ENCODE measurements at regions not wholly inside any gene's neighbourhood (a gene's known extent, or its start where the extent isn't known, plus 50 kb on each side); places are given as distances from the start of the nearest gene placed in this dataset.
"Not testable (repeated sequence)": the region's sequence is repeated elsewhere in the genome, so short reads cannot be mapped to it uniquely, and the experiment has no call there.

DNA sequence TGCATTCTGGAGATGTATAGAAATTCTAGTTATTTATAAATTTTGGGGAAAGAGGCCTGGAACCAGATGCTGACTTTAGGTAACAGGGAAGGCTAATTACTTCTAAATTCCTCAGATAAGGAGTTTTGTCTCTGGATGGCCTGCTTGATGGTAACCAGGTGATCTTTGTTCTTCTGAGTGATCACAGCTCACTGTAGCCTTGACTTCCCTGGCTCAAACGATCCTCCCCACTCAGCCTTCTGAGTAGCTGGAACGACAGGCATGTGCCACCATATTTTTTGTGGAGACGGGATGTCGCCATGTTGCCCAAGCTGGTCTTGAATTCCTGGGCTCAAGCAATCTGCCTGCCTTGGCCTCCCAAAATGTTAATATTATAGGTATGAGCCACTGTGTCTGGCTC, 54.4 kb upstream of the MSH6 start:
- no peak for DNase-seq

DNA sequence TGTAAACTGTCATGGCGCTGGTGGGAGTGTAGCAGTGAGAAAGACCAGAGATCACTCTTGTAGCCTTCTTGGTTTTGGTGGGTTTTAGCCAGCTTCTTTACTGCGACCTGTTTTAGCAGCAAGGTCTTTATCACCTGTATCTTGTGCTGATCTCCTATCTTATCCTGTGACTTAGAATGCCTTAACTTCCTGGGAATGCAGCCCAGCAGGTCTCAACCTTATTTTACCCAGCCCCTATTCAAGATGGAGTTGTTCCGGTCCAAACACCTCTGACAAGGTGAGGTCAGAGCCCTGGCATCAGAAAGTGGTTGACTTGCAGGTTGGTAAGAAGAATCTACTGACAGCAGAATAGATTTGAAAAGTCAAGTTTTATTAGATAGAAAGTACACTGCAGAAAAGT, 55.0 kb upstream of the MSH6 start:
- DNase-seq = no peak

DNA sequence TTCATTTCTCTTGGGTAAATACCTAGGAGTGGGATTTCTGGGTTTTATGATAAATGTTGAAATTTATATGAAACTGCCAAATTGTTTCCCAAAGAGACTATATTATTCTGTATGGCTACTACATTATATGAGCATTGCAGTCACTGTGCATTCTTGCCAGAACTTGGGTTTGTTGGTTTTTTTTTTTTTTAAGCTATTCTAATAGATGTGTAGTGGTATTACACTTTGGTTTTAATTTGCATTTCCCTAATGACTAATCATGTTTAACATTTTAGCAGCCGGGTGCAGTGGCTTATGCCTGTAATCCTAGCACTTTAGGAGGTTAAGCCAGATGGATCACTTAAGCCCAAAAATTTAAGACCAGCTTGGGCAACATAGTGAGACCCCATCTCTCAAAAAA, 56.0 kb upstream of the MSH6 start:
- DNase-seq = not testable (repeated sequence)

DNA sequence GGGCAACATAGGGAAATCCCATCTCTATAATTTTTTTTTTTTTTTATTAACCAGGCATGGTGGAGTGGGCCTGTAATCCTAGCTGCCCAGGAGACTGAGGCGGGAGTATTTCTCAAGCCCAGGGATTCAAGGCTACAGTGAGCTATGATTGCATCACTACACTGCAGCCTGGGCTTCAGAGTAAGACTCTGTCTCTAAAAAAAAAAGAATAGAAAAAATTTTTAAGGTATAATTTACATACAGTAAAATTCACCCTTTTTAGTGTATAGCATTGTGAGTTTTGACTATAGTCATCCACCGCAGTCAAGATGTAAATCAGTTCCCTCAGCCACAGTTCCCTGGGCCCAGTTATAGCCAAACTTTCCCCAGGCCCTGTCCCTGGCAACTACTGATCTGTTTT, 57.1 kb upstream of the MSH6 start:
- no peak for DNase-seq

DNA sequence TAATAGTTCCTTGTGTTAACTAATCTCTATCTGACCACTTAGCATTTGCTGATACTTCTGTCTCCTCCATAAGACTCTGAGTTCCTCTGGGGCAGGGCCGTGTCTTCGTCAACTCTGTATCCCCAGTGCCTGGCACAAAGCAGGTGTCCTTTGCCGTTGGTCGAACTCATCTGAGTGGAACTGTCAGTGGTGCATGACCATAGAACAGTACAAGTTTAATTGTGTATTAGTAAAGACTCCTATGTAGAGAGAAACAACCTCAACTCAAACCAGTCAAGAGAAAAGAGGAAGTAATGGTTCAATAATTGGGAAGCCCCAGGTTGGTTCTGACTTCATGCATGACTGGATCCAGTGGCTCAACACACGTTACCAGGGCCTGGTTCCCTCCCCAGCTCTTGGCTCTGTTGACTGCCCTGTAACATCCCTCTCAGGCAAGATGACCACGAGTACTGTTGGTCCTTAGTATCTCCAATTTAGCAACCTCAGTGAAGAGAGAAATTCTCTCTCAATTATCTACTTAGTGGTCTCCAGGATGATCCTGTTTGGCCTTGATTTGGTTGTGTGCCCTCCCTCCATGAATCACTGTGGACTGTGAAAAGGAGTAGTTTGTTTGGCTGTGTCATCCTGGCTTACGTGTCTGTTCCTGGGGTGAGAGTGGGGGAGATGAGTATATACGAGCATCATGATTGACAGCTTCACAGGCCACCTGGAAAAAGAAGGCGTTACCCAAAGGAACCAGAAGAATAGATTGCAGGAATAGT, 58.5 kb upstream of the MSH6 start:
- DNase-seq = peak; percentile 57

DNA sequence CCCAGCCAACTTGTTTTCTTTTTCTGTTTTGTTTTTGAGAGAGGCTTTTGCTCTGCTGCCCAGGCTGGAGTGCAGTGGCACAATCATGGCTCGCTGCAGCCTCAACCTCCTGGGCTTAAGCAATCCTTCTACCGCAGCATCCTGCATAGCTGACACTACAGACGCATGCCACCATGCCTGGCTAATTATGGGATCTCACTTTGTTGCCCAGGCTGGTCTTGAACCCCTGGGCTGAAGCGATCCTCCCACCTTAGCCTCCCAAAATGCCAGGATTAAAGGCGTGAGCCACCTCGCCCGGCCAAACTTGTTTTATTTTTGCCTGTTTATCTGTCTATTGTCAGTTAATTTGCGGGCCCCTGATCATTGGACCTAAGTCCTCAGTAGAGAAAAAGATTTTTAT, 61.6 kb upstream of the MSH6 start:
- DNase-seq = no peak

DNA sequence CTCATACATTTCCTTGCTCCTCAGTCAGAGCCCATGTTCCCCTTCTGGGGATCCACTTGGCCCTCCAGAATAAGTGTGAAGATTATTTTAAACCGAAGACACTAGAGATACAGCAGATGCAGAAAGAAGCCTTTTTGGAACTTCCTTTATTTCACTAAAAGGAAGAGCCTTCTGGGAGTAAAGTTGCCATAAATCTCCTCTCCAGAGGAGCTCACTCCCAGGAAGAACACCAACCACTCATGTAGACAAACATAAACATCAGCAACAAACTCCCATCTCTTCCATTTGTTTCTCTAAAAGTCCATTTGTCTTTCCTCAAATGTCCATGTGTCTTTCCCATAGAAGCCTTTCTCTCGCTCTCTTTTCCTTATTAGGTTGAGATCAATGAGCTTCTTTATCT, 62.4 kb upstream of the MSH6 start:
- DNase-seq = no peak

DNA sequence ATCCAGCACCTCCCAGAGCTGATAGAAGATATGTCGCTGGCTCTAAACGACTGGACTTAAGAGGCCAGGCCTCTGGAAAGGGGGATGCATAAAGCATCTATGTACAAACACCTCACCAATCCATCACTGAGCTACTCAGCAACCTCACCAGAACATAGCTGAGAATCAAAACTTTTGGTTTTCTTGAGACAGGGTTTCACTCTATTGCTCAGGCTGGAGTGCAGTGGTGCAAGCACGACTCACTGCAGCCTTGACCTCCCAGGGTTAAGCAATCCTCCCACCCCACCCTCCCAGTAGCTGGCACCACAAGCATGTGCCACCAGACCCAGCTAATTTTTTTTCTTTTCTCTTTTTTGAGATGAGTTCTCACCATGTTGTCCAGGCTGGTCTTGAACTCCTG, 62.9 kb upstream of the MSH6 start:
- DNase-seq = no peak

DNA sequence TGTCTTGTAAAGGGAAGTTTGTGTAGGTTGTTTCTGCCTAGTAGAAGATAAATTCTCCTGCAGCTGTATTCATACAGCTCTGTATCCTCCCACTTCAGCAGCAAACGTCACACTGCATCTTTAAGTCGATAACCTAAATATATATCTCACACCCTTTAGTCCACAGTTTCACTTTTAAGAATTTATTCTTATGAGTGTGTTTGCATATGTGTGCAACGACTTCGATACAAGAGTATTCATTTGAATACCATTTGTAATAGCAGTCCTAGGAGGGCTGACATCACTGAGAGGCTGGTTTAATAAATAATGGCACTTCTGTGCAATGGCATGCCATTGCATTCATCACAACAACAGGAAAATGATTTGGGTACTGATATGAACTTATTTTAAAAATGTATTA, 63.8 kb upstream of the MSH6 start:
- DNase-seq = no peak

DNA sequence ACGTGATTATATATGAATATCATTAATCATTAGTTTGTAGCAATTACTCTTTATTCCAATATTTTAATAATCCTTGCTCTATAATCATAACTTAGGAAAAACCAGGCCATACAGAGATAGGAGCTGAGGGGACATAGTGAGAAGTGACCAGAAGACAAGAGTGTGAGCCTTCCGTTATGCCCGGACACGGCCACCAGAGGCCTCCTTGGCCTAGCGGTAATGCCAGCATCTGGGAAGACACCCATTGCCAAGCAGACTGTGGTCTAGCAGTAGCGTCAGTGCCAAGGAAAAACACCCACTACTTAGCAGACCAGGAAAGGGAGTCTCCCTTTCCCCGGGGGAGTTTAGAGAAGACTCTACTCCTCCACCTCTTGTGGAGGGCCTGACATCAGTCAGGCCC, 66.6 kb upstream of the MSH6 start:
- DNase-seq = not testable (repeated sequence)

DNA sequence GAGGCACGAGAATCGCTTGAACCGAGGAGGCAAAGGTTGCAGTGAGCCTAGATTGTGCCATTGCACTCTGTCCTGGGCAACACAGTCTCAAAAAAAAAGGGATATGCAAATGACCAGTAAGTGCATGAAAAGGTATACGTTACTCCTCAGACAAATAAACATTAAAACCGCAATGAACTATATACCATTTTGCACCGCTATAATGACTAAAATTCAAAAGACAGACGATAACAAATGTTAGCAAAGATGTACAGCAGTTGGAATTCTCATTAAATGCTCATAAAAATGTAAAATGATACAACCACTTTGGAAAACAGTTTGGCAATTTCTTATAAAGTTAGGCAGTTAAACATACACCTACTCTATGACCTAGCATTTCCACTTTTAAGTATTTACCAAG, 67.4 kb upstream of the MSH6 start:
- DNase-seq = no peak

DNA sequence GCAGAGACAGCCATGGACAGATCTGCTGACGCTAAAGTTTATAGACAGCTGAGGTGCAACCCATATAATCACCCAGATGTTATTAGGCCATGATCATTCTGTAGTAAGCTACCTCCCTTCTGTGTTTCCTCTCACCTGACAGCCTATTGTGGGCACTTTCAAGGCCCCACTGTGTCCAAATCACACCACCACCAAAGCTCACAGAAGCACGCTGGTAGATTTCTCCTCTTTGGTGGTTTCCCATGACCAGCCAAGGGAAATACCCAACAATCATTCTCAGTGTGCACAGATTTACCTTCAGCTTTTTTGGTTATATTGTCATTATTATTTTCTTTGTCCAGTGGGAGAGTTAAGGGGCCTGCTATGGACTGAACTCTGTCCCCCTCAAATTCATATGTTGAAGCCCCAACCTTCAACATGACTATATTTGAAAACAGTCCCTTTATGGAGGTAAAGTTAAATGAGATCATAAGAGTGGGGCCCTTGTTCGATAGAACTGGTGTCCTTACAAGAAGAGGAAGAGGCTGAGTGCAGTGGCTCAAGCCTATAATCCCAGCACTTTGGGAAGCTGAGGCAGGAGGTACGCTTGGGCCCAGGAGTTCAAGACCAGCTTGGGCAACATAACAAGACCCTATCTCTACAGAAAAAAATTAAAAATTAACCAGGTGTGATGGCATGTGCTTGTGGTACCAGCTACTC, 74.0 kb upstream of the MSH6 start:
- DNase-seq = no peak

DNA sequence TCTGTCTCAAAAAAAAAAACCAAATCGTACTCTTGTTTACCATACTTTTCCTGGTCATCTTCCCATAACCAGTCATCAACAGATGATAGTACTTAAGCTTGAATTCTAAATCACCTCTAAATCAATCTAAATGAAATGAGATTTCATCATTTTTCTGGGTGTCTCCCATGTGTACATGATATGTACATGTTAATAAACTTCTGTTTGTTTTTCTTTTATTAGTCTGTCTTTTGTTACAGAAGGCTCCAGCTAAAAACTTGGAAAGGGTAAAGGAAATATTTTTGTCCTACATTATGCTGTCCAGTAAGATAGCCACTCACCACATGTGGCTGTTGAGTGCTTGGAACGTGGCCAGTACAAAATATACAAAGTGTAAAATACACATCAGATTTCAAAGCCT, 78.7 kb upstream of the MSH6 start:
- DNase-seq = no peak

DNA sequence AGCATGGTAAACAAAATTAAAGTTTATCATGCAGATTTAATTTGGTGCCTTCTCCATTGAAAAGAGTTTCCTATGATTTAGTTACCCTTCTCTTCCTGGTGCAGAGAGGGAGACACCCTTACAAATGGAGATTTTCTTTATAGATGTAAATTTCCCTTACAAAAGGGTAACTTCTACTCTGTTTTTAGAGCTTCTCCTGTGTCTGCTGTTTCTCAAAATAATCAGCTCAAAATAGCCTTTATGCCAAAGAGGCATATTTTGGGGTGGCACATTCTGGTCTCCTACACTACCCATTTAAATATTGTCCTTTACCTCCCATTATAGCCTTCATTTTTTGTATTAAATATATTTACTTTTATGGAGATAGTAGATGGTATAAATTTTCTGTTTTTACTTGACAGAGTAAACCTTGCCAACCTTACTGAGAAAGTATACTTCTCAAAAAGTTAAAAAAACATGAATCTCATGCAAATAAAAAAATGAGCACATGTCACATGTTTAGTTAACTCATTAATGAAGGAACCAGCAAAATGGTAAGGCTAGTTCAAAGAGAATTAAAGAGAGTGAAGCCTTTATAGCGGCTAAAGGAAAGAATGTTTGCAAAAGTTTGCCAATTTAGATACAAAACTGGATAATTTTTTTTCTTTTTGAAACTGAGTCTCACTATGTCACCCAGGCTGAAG, 83.3 kb upstream of the MSH6 start:
- no peak for DNase-seq

DNA sequence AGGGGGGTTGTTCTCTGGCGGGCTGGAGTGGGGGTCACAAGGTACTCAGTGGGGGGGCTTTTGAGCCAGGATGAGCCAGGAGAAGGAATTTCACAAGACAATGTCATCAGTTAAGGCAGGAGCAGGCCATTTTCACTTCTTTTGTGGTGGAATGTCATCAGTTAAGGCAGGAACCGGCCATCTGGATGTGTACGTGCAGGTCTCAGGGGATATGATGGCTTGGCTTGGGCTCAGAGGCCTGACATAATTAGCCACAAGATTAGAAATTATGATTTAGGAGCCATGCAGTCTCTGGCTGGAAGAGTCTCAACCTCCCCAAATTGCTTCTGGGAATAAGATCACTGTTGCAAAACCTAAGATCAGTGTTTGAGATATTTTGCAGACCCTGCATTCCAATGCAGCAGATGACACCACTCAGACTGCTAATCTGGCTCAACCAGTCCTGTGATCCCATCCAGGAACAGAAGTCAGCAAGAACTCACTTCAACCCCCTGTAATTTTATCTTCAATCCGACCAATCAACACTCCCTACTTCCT, 84.4 kb upstream of the MSH6 start:
- DNase-seq = not testable (repeated sequence)

DNA sequence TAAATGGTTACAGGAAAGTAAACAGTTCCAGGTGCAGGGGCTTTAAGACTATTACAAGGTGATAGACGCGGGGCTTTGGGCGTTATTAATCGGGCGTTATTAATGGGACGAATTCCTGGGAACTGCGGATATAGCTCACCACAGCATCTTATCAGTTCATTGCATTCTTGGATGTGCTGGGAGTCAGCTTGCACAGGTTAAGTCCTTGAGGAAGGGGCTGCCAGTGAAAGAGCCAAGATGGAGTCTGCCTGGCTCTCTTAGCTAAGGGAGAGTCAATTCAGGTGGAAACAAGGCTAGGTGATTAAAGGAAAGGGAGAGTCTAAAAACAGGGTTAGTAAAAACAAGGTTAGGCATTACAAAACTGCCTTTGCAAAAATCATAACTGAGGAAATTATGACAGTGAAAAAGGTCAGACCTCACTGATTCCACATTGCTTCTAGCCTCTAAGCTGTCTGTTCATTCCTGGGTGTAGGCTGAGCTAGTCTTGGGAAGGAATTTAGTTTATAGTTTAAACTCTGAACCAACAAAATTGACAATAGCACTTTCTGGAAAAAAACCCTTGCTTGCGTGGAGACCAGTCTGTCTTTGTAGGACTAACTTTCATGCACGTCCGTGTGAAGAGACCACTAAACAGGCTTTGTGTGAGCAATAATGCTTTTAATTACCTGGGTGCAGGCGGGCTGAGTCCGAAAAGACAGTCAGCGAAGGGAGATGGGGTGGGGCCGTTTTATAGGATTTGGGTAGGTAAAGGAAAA, 85.1 kb upstream of the MSH6 start:
- not testable (repeated sequence) for DNase-seq

DNA sequence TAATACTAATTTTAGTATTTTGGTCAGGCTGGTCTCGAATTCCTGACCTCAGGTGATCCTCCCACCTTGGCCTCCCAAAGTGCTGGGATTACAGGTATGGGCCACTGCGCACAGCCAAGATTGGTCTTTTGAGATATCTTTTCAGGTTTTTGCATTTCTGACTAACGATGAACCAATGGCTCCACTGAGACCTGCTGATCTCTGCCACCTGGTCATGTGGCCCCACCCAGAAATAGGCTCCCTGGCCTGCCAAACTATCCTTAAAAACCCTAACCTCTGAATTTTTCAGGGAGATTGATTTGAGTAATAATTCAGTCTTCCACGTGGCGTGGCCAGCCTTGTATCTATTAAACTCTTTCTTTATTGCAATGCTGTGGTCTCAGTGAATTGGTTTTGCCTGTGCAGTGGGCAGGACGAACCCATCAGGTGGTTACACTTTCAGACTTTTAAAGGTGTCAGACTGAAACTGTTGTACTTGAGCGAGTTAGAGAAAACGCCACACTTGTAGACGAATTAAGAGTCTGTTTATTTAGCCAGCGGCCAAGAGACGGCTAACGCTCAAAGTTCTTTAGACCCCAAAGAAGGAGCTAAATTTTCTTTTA, 85.8 kb upstream of the MSH6 start:
- DNase-seq = no peak

DNA sequence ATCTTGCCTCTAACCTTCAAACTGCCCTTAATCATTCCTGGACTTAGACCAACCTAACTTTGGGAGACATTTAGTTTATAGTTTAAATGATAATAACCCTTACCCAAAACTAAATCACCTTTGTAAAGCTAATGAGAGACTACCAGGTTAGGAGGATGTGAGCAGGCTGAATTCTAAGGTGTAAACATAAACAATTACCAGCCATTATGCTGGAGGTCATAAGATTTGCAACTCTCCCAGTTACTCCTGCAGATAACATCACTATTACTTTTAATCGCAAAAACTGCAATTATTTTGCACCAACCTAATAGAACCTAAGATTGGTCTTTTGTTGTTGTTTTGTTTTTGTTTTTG, 86.5 kb upstream of the MSH6 start:
- DNase-seq = no peak

DNA sequence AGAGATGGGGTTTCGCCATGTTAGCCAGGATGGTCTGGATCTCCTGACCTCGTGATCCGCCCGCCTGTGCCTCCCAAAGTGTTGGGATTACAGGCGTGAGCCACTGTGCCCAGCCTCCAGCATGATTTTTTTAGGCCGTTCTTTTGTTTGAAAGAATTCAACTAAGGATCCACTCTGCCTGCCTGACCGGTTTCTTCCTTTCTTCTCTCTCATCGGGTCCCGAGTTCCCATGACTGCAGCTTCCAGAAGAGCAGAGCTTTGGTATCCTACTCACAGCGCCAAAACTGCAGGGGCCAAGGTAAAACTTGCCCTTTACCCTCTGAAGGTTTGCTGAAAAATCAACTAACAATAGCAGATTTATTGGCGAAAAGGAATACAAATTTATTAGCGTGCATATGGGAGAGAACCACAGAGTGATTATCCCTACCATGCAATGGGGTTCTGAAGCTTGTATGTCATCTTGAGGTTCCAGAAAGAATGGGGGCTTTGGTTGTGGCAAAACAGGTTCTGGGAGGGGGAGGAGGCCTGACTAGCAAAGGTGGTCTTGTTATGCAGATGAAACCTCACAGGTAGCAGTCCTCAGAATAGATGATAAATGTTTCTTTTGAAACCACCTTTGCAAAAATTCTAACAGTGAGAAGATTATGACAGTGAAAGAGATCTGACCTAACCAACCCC, 87.0 kb upstream of the MSH6 start:
- no peak for DNase-seq

DNA sequence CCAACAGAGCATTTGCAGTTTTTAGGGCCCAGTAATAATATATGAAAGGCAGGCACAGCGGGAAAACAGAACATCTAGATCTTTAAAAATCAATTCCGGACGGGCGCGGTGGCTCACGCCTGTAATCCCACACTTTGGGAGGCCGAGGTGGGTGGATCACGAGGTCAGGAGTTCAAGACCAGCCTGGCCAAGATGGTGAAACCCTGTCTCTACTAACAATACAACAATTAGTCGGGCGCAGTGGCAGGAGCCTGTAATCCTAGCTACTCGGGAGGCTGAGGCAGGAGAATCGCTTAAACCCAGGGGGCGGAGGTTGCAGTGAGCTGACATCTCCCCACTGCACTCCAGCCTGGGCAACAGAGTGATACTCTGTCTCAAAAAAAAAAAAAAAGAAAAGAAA, 88.5 kb upstream of the MSH6 start:
- not testable (repeated sequence) for DNase-seq

DNA sequence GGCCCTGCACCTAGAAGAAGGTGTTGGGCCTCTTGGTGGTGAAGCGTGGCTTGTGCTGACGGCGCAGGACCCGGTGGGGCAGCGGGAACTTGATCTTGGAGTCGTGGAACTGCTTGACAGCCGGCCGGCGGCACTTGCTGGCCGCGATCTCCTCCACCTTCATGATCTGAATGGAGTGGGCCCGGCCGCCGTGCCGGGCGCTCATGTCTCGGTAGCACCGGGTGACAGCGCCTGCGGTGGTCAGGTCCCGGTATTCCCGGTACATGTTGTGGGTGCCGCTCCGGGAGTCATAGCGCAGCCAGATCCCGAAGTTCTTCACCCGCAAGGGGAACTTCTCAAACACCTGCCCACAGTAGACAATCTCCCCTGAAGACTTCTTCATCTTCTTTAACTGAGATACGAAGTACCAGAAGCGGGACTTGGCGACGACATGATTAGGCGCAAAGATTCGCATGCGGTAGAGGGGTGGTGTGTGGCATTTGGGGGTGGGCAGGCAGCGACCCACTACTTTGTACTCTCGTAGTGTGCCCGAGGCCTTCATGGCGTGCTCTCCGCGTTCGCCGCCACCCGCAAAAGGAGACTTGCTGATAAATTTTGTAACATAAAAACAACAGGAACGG, 92.1 kb upstream of the MSH6 start:
- DNase-seq = not testable (repeated sequence)

DNA sequence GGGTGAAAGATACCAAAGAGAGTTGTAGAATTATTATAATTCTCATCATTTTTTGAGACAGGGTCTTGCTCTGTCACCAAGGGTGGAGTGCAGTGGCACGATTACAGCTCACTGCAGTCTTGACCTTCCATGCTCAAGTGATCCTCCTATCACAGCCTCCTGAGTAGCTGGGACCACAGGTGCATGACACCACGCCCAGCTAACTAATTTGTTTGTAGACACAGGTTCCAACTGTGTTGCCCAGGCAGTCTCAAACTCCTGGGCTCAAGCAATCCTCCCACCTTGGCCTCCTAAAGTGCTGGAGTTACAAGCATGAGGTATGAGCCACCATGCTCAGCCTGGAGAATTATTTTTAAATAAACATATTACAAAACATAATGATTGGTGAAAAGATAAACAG, 92.8 kb upstream of the MSH6 start:
- DNase-seq = no peak

All from DMS79 (cell line).